AG04449 (cell line): ENCODE measurements at regions not wholly inside any gene's neighbourhood (a gene's known extent, or its start where the extent isn't known, plus 50 kb on each side); places are given as distances from the start of the nearest gene placed in this dataset.

ENCODE experiments used
- CTCF ChIA-PET: fragments of 350-600 bp; formaldehyde crosslinking; extraction: SDS; loops from one replicate; lab custom pipeline; 2021; ENCODE audit warnings: antibody characterized with exemption; lab: Yijun Ruan, JAX
- POLR2A ChIA-PET: fragments of 400-600, 350-600 bp; formaldehyde crosslinking; extraction: SDS; loops from one replicate; lab custom pipeline; 2020; ENCODE audit warnings: antibody characterized with exemption, inconsistent platforms; lab: Yijun Ruan, JAX
- DNase-seq: peaks from one replicate; pipeline ENCODE4 v3.0.0-alpha.2; 2010; ENCODE audit warnings: low read depth, low spot score
- H3K4me3 ChIP-seq: 2 replicates; pipeline ENCODE4 v1.5.1; 2011; ENCODE audit warnings: low read depth, mild to moderate bottlenecking, control low read depth, low read length
- CTCF ChIP-seq: IDR thresholded peaks from one replicate; pipeline ENCODE4 v1.5.1; 2011; ENCODE audit warnings: mild to moderate bottlenecking, moderate library complexity, low read length, control low read depth, inconsistent platforms; ENCODE audit not compliant: insufficient read depth; ENCODE audit errors: missing control alignments

GRCh38 chr12:83676781-83677295 is 990.1 kb downstream of the TMTC2 start:
- ChIA-PET POLR2A (no interaction called here), CTCF (no interaction called here)

DNA sequence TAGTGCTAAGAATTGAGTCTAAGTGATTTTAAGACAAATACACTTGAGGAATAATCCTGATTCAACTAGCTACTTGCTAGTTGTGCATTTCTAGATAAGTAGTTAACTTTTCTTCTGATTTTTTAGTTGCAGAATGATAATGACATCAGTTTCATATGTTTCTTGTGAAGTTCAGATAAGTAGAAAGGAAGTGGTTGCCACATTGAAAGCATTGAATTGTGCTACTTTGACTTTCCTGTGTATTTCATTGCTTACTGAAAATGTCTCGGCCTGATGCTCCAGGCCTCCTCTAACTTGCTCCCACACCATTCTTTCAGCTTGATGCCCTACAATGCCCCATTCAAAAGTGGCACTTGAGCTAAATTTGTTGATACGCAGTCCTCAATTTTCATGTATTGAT is 980.0 kb downstream of the TMTC2 start:
- ChIA-PET POLR2A (no interaction called here), CTCF (no interaction called here)
- no peak for TF ChIP-seq CTCF
- no peak for DNase-seq
- H3K4me3 ChIP-seq, result no peak overlapping the region

More at GRCh38 chr12:83676781-83677295, 990.1 kb downstream of the TMTC2 start:
- no peak for TF ChIP-seq CTCF
- H3K4me3 ChIP-seq, result no peak overlapping the region
- no peak for DNase-seq

DNA sequence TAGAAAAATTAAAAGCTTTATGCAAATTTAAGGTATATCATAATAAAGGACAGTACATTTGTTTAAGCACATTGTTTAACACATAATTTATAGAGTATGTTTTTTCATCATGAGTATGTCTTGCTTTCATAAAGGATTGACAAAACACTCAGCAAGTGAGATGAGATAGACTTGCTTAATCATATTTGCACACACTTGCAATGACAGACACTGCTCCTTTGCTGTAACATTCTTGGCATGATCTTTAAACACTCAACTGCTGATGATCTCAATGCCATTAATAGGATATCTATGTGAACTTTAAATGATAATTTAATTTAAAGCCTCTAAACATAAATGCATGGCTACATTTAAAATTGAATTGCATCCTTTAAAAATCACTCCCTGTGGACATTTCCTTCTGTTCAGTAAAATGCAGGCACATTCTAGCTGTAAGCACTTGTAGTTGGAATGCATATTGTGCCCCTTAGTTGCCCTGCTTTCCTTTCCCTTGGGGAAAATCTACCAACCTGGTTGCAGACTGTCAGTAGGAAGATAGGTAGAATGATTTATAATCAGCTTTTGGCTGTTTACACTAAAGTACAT is 979.0 kb downstream of the TMTC2 start:
- no peak overlapping the region for H3K4me3 ChIP-seq
- CTCF ChIA-PET, result no interaction called here
- no peak for DNase-seq
- no peak for TF ChIP-seq CTCF
- POLR2A ChIA-PET, result no interaction called here

GRCh38 chr12:83664650-83665049 is 977.9 kb downstream of the TMTC2 start:
- CTCF ChIA-PET, result no interaction called here
- POLR2A ChIA-PET, result no interaction called here
- no peak overlapping the region for H3K4me3 ChIP-seq
- DNase-seq, result no peak
- TF ChIP-seq CTCF, result no peak

- H3K4me3 ChIP-seq, result no peak overlapping the region
- no peak for DNase-seq
- TF ChIP-seq CTCF, result no peak
- POLR2A ChIA-PET, result no interaction called here
- CTCF ChIA-PET, result no interaction called here
Measured at GRCh38 chr12:83660727-83661358, 974.1 kb downstream of the TMTC2 start.

- no peak for DNase-seq
- ChIA-PET CTCF (no interaction called here), POLR2A (no interaction called here)
- no peak for TF ChIP-seq CTCF
- no peak overlapping the region for H3K4me3 ChIP-seq
Measured at GRCh38 chr12:83659321-83659720, 972.6 kb downstream of the TMTC2 start.
